Activated naive CD8-positive, alpha-beta T cell treated with anti-CD3 and anti-CD28 coated beads, Interleukin-2, amount 50 U/mL, for 24 hours (primary cell): ENCODE measurements at regions not wholly inside any gene's neighbourhood (a gene's known extent, or its start where the extent isn't known, plus 50 kb on each side); places are given as distances from the start of the nearest gene placed in this dataset.

Source experiments
- ATAC-seq: fragments of 150-1000 bp; cut with Tn5 transposase; one replicate; pipeline ENCODE4 v1.10.0; 2021
- DNase-seq: peaks from one replicate; pipeline ENCODE4 v3.0.0; 2021
- H3K27ac Mint-ChIP-seq: one replicate; pipeline ENCODE4 v1.8.0; 2021; ENCODE audit warnings: mild to moderate bottlenecking, mixed read lengths
- H3K27me3 Mint-ChIP-seq: one replicate; pipeline ENCODE4 v1.8.0; 2021; ENCODE audit warnings: mixed read lengths
- H3K36me3 Mint-ChIP-seq: one replicate; pipeline ENCODE4 v1.8.0; 2021; ENCODE audit warnings: low read depth, mixed read lengths
- H3K4me1 Mint-ChIP-seq: one replicate; pipeline ENCODE4 v1.8.0; 2021; ENCODE audit warnings: mixed read lengths
- H3K4me3 Mint-ChIP-seq: one replicate; pipeline ENCODE4 v1.8.0; 2021; ENCODE audit warnings: mild to moderate bottlenecking, moderate library complexity, mixed read lengths
- H3K9me3 Mint-ChIP-seq: one replicate; pipeline ENCODE4 v1.8.0; 2021; ENCODE audit warnings: mixed read lengths

DNA sequence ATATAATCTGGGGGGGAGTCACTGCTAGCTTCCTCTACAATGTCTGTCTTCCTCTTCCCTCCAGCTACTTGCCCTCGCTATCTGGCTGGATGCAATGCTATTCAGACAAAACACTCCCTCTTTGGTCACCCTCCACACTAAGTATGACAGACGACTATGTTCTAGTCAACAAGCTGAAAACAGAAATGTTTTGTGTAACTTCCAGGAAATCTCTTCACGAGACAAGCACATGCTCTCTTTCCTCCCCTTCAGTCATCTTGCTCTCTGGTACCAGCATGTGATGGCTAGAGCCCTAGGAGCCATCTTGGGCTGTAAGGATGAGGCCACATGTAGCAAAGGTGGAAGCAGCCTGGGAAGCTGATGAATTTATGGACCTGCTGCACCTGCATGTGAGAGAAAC is 151.3 kb downstream of the ARRDC4 start:
- no peaks in the 10 kb centered on the region for H3K36me3 Mint-ChIP-seq
- H3K4me1 Mint-ChIP-seq, result no peaks in the 10 kb centered on the region
- DNase-seq (no peak), ATAC-seq (no peak)
- H3K4me3 Mint-ChIP-seq, result no peak overlapping the region
- H3K9me3 Mint-ChIP-seq, result peaks cover 3% of the 10 kb centered on the region
- H3K27me3 Mint-ChIP-seq, result no peaks in the 10 kb centered on the region
- H3K27ac Mint-ChIP-seq, result no peak overlapping the region

GRCh38 chr15:98113327-98113726 is 152.8 kb downstream of the ARRDC4 start:
- H3K27ac Mint-ChIP-seq, result no peak overlapping the region
- no peak overlapping the region for H3K4me3 Mint-ChIP-seq
- ATAC-seq (no peak), DNase-seq (no peak)
- no peaks in the 10 kb centered on the region for H3K4me1 Mint-ChIP-seq
- H3K9me3 Mint-ChIP-seq, result peaks cover 3% of the 10 kb centered on the region
- no peaks in the 10 kb centered on the region for H3K36me3 Mint-ChIP-seq
- H3K27me3 Mint-ChIP-seq, result no peaks in the 10 kb centered on the region

GRCh38 chr15:98120561-98120960 is 160.1 kb downstream of the ARRDC4 start:
- no peaks in the 10 kb centered on the region for H3K4me1 Mint-ChIP-seq
- no peak for ATAC-seq
- no peak for DNase-seq
- H3K4me3 Mint-ChIP-seq, result no peak overlapping the region
- no peaks in the 10 kb centered on the region for H3K9me3 Mint-ChIP-seq
- H3K27me3 Mint-ChIP-seq, result no peaks in the 10 kb centered on the region
- no peaks in the 10 kb centered on the region for H3K36me3 Mint-ChIP-seq
- H3K27ac Mint-ChIP-seq, result no peak overlapping the region

- DNase-seq, result no peak
- H3K27me3 Mint-ChIP-seq, result no peaks in the 10 kb centered on the region
- no peaks in the 10 kb centered on the region for H3K9me3 Mint-ChIP-seq
- no peaks in the 10 kb centered on the region for H3K4me1 Mint-ChIP-seq
- no peak overlapping the region for H3K4me3 Mint-ChIP-seq
- H3K27ac Mint-ChIP-seq, result no peak overlapping the region
- H3K36me3 Mint-ChIP-seq, result no peaks in the 10 kb centered on the region
- no peak for ATAC-seq
Observed at GRCh38 chr15:98121536-98121935, 161.0 kb downstream of the ARRDC4 start.

DNA sequence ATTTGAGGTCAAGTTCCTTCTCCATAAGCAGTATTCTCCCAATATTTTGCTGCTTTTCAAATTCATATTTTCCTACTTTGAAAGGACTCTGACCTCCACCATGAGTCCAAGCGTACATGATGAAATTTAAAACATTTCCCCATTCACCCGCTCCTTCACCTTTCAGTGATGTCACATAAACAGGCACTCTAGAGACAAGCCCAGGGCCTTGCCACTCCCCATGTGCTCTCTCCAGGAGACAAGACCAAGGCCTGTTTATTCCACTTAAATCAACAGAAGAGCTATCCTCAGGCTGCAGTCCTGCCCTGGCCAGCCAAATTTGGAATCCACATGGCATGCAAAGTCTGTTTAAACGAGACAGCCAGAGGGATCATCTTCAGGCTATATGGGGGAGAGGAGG is 161.5 kb downstream of the ARRDC4 start:
- Mint-ChIP-seq H3K27me3 (no peaks in the 10 kb centered on the region), H3K27ac (no peak overlapping the region), H3K4me1 (no peaks in the 10 kb centered on the region), H3K4me3 (no peak overlapping the region), H3K36me3 (no peaks in the 10 kb centered on the region), H3K9me3 (no peaks in the 10 kb centered on the region)
- ATAC-seq (no peak), DNase-seq (no peak)

DNA sequence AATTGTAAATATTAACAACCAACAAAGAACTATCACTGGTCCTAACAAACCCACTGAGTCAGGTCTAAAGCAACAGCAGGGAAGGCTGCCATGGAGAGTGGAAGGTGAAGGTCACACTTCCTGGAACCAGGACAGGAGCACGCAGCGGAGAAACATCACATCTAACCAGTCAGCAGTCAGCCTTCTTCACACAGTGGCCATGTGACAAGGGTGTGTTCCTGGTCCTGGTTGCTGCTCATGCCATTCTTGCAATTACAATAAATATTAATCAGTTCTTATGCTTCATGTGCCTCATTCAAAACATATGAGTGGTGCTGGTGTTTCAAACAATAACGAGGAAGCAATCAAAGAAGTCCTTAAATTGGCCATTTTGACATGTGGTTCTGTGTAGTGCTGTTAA is 162.8 kb downstream of the ARRDC4 start:
- Mint-ChIP-seq H3K9me3 (no peaks in the 10 kb centered on the region), H3K4me3 (no peak overlapping the region), H3K4me1 (no peaks in the 10 kb centered on the region), H3K27ac (no peak overlapping the region), H3K27me3 (no peaks in the 10 kb centered on the region), H3K36me3 (no peaks in the 10 kb centered on the region)
- DNase-seq (no peak), ATAC-seq (no peak)

DNA sequence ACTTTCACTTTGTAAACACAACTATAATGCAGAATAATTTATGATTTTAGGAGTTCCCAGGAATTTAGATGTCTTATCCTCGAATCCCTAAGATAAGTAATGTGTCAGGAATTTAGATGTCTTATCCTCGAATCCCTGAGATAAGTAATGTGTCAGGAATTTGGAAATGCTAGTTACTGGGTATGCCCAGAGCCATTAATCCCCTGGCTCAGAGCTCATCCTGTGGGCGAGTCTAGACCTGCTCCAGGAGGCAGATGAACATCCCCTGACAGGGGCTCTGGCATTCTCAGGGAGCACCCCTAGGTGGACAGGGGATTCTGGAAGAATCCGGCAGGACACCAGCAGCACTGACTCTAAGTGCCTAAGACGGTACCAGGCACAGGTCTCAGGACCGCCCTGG is 163.3 kb downstream of the ARRDC4 start:
- H3K9me3 Mint-ChIP-seq, result no peaks in the 10 kb centered on the region

GRCh38 chr15:98124581-98124980 is 164.1 kb downstream of the ARRDC4 start:
- Mint-ChIP-seq H3K4me3 (no peak overlapping the region), H3K4me1 (no peaks in the 10 kb centered on the region), H3K27ac (no peak overlapping the region), H3K27me3 (no peaks in the 10 kb centered on the region), H3K36me3 (no peaks in the 10 kb centered on the region), H3K9me3 (no peaks in the 10 kb centered on the region)
- ATAC-seq (no peak), DNase-seq (no peak)

More for the DNA sequence above, 163.3 kb downstream of the ARRDC4 start:
- H3K36me3 Mint-ChIP-seq, result no peaks in the 10 kb centered on the region
- no peaks in the 10 kb centered on the region for H3K27me3 Mint-ChIP-seq
- H3K4me3 Mint-ChIP-seq, result no peak overlapping the region
- no peaks in the 10 kb centered on the region for H3K4me1 Mint-ChIP-seq
- no peak for ATAC-seq
- H3K27ac Mint-ChIP-seq, result no peak overlapping the region
- DNase-seq, result no peak

GRCh38 chr15:98126326-98127085 is 166.0 kb downstream of the ARRDC4 start:
- H3K27me3 Mint-ChIP-seq, result no peaks in the 10 kb centered on the region
- no peak overlapping the region for H3K27ac Mint-ChIP-seq
- no peak for ATAC-seq
- DNase-seq, result no peak
- H3K36me3 Mint-ChIP-seq, result no peaks in the 10 kb centered on the region
- H3K4me1 Mint-ChIP-seq, result no peaks in the 10 kb centered on the region
- no peak overlapping the region for H3K4me3 Mint-ChIP-seq
- H3K9me3 Mint-ChIP-seq, result no peaks in the 10 kb centered on the region

DNA sequence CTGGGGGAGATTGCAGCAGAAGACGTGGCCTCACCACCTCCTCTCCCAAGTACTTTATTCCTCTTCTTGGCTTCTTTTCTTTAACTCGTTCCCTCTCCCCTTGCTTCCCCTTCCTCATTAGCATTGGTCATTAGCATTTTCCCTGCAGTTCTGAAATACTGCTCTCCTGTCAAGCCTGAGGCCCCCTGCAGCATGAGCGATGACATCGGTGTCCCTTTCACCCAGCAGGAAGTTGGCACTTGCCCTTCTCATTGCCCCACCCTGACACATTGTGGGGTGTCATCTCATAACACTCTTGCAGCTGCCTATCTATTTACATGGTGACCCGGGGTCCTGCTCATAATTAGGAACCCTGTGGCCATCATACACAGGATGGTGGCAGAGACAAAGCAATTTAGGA is 167.1 kb downstream of the ARRDC4 start:
- no peak for ATAC-seq
- no peaks in the 10 kb centered on the region for H3K36me3 Mint-ChIP-seq
- H3K27me3 Mint-ChIP-seq, result no peaks in the 10 kb centered on the region
- DNase-seq, result no peak
- no peak overlapping the region for H3K27ac Mint-ChIP-seq
- H3K4me3 Mint-ChIP-seq, result no peak overlapping the region
- no peaks in the 10 kb centered on the region for H3K4me1 Mint-ChIP-seq
- H3K9me3 Mint-ChIP-seq, result no peaks in the 10 kb centered on the region

DNA sequence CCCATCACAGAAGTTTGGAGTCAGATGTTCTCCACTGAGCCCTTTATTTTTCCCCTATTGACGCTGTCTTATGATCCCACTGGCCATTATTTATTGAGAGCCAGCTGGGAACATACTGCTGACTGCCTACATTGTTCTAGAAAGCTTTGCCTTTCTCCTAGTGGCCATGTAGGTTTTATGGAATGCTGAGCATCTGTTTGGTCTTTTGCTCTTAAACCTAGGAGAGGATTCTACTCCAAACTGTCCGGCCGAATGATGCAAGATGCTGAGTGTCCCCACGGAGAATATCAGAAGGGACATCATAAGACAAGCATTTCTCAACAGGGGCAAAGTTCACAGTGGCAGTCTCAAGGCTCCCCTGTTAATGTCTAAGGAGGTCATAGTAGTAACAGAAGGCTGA is 171.4 kb downstream of the ARRDC4 start:
- ATAC-seq, result no peak
- H3K9me3 Mint-ChIP-seq, result no peaks in the 10 kb centered on the region
- H3K27ac Mint-ChIP-seq, result no peak overlapping the region
- no peak overlapping the region for H3K4me3 Mint-ChIP-seq
- no peaks in the 10 kb centered on the region for H3K4me1 Mint-ChIP-seq
- no peaks in the 10 kb centered on the region for H3K27me3 Mint-ChIP-seq
- DNase-seq, result no peak
- H3K36me3 Mint-ChIP-seq, result no peaks in the 10 kb centered on the region

DNA sequence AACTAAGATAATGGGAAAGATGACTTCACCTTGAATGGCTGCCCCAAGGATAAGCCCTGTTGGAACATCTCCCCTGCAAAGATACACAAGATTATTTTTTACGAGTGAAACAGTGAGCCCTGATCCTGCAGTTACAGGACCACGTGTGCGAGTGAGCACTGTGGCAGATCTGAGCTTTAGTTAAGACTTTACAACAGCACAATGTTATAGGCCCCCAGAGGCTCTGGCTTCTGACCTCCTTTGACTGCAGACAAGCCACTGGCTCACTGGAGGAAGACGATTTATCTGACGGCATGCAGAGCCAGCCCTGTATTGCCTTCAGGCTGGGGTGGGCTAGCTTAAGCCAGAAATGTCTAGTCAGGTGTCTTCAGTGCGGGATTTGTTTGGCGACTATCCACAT is 174.4 kb downstream of the ARRDC4 start:
- H3K36me3 Mint-ChIP-seq, result no peaks in the 10 kb centered on the region
- H3K4me1 Mint-ChIP-seq, result no peaks in the 10 kb centered on the region
- DNase-seq (no peak), ATAC-seq (no peak)
- H3K27ac Mint-ChIP-seq, result no peak overlapping the region
- no peaks in the 10 kb centered on the region for H3K27me3 Mint-ChIP-seq
- no peaks in the 10 kb centered on the region for H3K9me3 Mint-ChIP-seq
- no peak overlapping the region for H3K4me3 Mint-ChIP-seq

DNA sequence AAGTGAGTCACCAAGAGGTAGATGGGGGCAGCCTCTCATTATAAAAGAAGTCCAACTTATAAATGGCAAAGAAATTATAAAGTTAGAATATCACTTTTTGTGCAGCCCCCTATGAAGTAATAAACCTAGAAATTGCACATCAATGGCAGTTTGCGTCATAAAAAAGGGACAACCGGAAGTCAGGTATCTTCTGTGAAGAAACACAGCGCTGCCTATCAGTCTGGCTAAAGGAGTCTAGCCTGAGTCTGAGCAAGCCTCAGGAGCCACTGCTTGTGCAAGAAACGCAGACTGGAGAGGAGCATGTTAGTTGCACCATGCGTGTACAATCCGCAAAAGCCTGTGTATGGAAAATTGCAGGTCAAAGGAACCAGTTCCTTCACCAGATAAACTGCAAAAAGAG is 178.4 kb downstream of the ARRDC4 start:
- Mint-ChIP-seq H3K4me3 (no peak overlapping the region), H3K27ac (no peak overlapping the region), H3K27me3 (no peaks in the 10 kb centered on the region), H3K36me3 (no peaks in the 10 kb centered on the region), H3K4me1 (no peaks in the 10 kb centered on the region), H3K9me3 (no peaks in the 10 kb centered on the region)
- no peak for ATAC-seq
- DNase-seq, result no peak

- Mint-ChIP-seq H3K4me1 (no peaks in the 10 kb centered on the region), H3K27ac (no peak overlapping the region), H3K4me3 (no peak overlapping the region), H3K9me3 (no peaks in the 10 kb centered on the region), H3K27me3 (no peaks in the 10 kb centered on the region), H3K36me3 (no peaks in the 10 kb centered on the region)
- ATAC-seq (no peak), DNase-seq (no peak)
Observed at GRCh38 chr15:98139337-98139736, 178.8 kb downstream of the ARRDC4 start.

DNA sequence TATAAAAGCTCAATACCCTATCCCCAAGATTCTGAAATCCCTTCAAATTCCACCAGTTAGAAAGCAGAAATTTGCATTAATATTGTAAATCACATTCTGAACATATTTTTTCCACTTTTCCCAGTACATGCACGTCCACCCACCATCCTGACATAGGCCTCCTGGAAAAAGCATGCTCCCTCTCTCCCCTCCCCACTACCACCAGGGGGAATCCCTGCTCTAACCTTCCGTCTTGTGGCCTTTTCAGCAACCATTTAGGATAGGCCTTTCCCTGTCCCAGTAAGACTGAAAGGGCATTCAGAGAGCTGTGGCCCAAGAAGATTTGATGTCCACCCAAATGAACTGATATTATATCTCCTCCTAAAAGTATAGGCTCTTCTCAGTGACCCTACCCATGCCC is 182.1 kb downstream of the ARRDC4 start:
- no peak overlapping the region for H3K4me3 Mint-ChIP-seq
- ATAC-seq (no peak), DNase-seq (no peak)
- no peaks in the 10 kb centered on the region for H3K9me3 Mint-ChIP-seq
- H3K27me3 Mint-ChIP-seq, result no peaks in the 10 kb centered on the region
- no peak overlapping the region for H3K27ac Mint-ChIP-seq
- H3K36me3 Mint-ChIP-seq, result no peaks in the 10 kb centered on the region
- H3K4me1 Mint-ChIP-seq, result no peaks in the 10 kb centered on the region

- no peak for DNase-seq
- no peaks in the 10 kb centered on the region for H3K4me1 Mint-ChIP-seq
- H3K36me3 Mint-ChIP-seq, result no peaks in the 10 kb centered on the region
- ATAC-seq, result no peak
- no peak overlapping the region for H3K27ac Mint-ChIP-seq
- H3K9me3 Mint-ChIP-seq, result no peaks in the 10 kb centered on the region
- H3K27me3 Mint-ChIP-seq, result no peaks in the 10 kb centered on the region
- no peak overlapping the region for H3K4me3 Mint-ChIP-seq
Observed at GRCh38 chr15:98143116-98143515, 182.6 kb downstream of the ARRDC4 start.
